ENCODE measurements at regions not wholly inside any gene's neighbourhood (a gene's known extent, or its start where the extent isn't known, plus 50 kb on each side); places are given as distances from the start of the nearest gene placed in this dataset.

DNA sequence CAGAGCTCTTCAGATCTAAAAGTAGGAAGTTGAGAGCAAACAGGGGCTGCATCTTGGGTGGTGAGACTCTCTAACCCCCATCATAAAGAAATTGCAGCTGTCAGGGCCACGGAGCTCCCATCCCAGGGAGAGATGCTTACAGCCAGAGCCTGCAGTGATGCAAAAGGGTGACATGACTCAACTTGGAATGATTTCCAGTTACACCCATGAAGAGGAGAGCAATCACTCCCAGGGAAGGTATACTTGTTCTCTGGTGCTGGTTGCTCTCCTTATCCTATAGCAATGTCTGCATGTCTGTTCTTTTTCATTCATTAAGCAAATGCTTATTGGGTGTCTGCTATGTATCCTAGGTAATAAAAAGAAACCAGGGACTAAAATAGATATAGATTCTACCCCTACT lies 228.0 kb downstream of the RAB11FIP2 start:
- H4K8ac ChIP-seq (ENCODE audit: extremely low read depth, insufficient read depth, low read length): no peak overlapping the region
- H4K20me1 ChIP-seq (replicated peaks in 1 of 2; ENCODE audit: control insufficient read depth in 1 of 2, insufficient read depth in 2 of 2, low read length in 2 of 2): no peaks in the 10 kb centered on the region
- POLR2A ChIA-PET (ENCODE audit: partially characterized antibody): no interaction called here
- H4K5ac ChIP-seq (ENCODE audit: insufficient read length, low read depth, low read length): no peak overlapping the region
- H3K23ac ChIP-seq (ENCODE audit: insufficient read length): no peak overlapping the region
- no peak overlapping the region for H2BK120ac ChIP-seq (replicated peaks; ENCODE audit: low read depth, low read length)
- FAIRE-seq (no peak), DNase-seq (ENCODE audit: low read depth in 1 of 2, low spot score in 2 of 2) (no peak)
- no peak overlapping the region for H3K27ac ChIP-seq (ENCODE audit: low read depth, low read length)
- CTCF ChIA-PET (ENCODE audit: partially characterized antibody): interaction anchor here (1.5 kb wide), 1 partner anchor 42 kb away, joined by 7 read pairs; no protein-coding TSS in a partner anchor
- H2BK12ac ChIP-seq (ENCODE audit: low read depth, low read length): no peak overlapping the region
- H2AK5ac ChIP-seq (ENCODE audit: low read depth, low read length): no peak overlapping the region
- no peak overlapping the region for H3K4me3 ChIP-seq (ENCODE audit: extremely low read depth in 1 of 4, insufficient read depth in 2 of 4, low read depth in 3 of 4, low read length in 4 of 4)
- no peak overlapping the region; the same call in 1 of the 2 replicates for H2AFZ ChIP-seq (ENCODE audit: low read length)
- no peak overlapping the region for H4K91ac ChIP-seq (replicated peaks; ENCODE audit: insufficient read length, low read length)
- H2BK5ac ChIP-seq (ENCODE audit: low read depth, low read length): no peak overlapping the region
- no peaks in the 10 kb centered on the region for H3K27me3 ChIP-seq (replicated peaks in 1 of 4; ENCODE audit: control insufficient read depth in 3 of 4, extremely low read depth in 1 of 4, insufficient read depth in 3 of 4, low read length in 3 of 4)
- no peak overlapping the region for H3K14ac ChIP-seq (ENCODE audit: insufficient read length)
- WGBS, 2 experiments (ENCODE audit: extremely low coverage in 1 of 2, insufficient coverage in 1 of 2, insufficient read length in 1 of 2, insufficient replicate concordance in 2 of 2, low coverage in 1 of 2, low lambda C conversion rate in 2 of 2, missing lambda C conversion rate in 1 of 2): 92% methylated on average over 1 of the region's 1 CpG; no CpG with 5 or more reads in 1 of the 2 experiments
- H3K4me1 ChIP-seq (replicated peaks in 1 of 4; ENCODE audit: control insufficient read depth in 3 of 4, insufficient read depth in 4 of 4, low read length in 3 of 4): no peaks in the 10 kb centered on the region
- no peaks in the 10 kb centered on the region for H3K36me3 ChIP-seq (ENCODE audit: control insufficient read depth in 2 of 4, insufficient read depth in 4 of 4, low read length in 3 of 4)
- H3K79me2 ChIP-seq (ENCODE audit: control insufficient read depth in 1 of 2, insufficient read depth in 2 of 2, low read length in 2 of 2): no peaks in the 10 kb centered on the region
- H3K4ac ChIP-seq (replicated peaks; ENCODE audit: insufficient read length, low read depth, low read length): no peak overlapping the region
- no peak overlapping the region for H3K4me2 ChIP-seq (ENCODE audit: insufficient read depth in 1 of 2, low read depth in 2 of 2, low read length in 2 of 2)
- no peaks in the 10 kb centered on the region for H3K9me3 ChIP-seq (ENCODE audit: insufficient read depth in 2 of 2, low read depth in 1 of 2, low read length in 1 of 2)
- no peaks in the 10 kb centered on the region for H3K79me1 ChIP-seq (ENCODE audit: low read depth, low read length)
- no peak overlapping the region for H3K18ac ChIP-seq (ENCODE audit: extremely low read depth, low read length)
- H3K23me2 ChIP-seq (ENCODE audit: low read depth, low read length): no peaks in the 10 kb centered on the region
- no peak overlapping the region for H3K9ac ChIP-seq (replicated peaks in 1 of 4; ENCODE audit: extremely low read depth in 1 of 4, low read depth in 3 of 4, low read length in 3 of 4)
- H3K56ac ChIP-seq (replicated peaks; ENCODE audit: insufficient read length, low read depth, low read length): no peak overlapping the region
- H2BK15ac ChIP-seq (ENCODE audit: low read length): no peak overlapping the region
- H2BK20ac ChIP-seq (ENCODE audit: low read length): no peak overlapping the region
- TF ChIP-seq CTCF (IDR thresholded peaks at IDR 0.05; ENCODE audit: control extremely low read depth in 1 of 3, insufficient read depth in 1 of 3, low read depth in 1 of 3, low read length in 3 of 3) (no peak), CBX5 (IDR thresholded peaks at IDR 0.05; ENCODE audit: low read depth, low read length) (no peak), RNF2 (IDR thresholded peaks at IDR 0.05; ENCODE audit: borderline replicate concordance, low read depth, low read length, missing control alignments, poor library complexity, severe bottlenecking) (no peak), RAD21 (IDR thresholded peaks at IDR 0.05 in 1 of 2, conservative IDR thresholded peaks at IDR 0.05 in 1 of 2; ENCODE audit: low read depth in 2 of 2, low read length in 2 of 2) (no peak), NANOG (IDR thresholded peaks at IDR 0.05; ENCODE audit: insufficient read depth, low read depth, low read length, poor library complexity, severe bottlenecking) (no peak), POLR2A (IDR thresholded peaks at IDR 0.05; ENCODE audit: control extremely low read depth in 1 of 2, low read depth in 2 of 2, low read length in 2 of 2) (no peak), SIX5 (IDR thresholded peaks at IDR 0.05; ENCODE audit: low read depth, low read length) (no peak), POU5F1 (IDR thresholded peaks at IDR 0.05; ENCODE audit: low read depth, low read length) (no peak), TBP (IDR thresholded peaks at IDR 0.05; ENCODE audit: low read depth, low read length) (no peak)
- TF ChIP-seq, protein P1, sequence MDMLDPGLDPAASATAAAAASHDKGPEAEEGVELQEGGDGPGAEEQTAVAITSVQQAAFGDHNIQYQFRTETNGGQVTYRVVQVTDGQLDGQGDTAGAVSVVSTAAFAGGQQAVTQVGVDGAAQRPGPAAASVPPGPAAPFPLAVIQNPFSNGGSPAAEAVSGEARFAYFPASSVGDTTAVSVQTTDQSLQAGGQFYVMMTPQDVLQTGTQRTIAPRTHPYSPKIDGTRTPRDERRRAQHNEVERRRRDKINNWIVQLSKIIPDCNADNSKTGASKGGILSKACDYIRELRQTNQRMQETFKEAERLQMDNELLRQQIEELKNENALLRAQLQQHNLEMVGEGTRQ (IDR thresholded peaks at IDR 0.05; ENCODE audit: low read length): no peak

Data from H1 (cell line).